ENCODE measurements at regions not wholly inside any gene's neighbourhood (a gene's known extent, or its start where the extent isn't known, plus 50 kb on each side); places are given as distances from the start of the nearest gene placed in this dataset.

DNA sequence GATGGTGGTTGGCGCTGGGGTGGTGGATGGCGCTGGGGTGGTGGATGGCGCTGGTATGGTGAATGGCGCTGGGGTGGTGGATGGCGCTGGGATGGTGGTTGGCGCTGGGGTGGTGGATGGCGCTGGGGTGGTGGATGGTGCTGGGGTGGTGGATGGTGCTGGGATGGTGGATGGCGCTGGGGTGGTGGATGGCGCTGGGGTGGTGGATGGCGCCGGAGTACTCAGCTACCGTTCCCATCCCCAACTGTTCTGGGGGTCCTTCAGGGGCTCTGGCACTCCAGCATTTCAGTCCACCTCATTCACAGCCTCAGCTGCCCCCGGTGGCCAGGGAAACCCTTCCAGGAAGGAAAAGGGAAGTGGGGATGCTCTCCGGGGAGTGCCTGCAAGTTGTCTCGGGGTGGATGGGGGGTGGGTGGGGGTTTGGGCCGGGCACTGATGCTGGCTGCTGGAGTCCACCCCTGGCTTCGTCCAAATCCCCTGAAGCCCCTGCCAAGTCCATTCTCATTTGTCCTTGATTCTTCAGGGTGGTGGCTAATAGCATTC lies 147.3 kb upstream of the COL5A1 start:
- TF ChIP-seq CTCF (IDR thresholded peaks at IDR 0.05), result no peak
- no peak for TF ChIP-seq POLR2AphosphoS5 (IDR thresholded peaks at IDR 0.05)
- no peak for TF ChIP-seq POLR2A (IDR thresholded peaks at IDR 0.05)

Measured in transverse colon (tissue), 4 donors.